IPS DF 6.9 (cell line): ENCODE measurements at regions not wholly inside any gene's neighbourhood (a gene's known extent, or its start where the extent isn't known, plus 50 kb on each side); places are given as distances from the start of the nearest gene placed in this dataset.

Experiments used
- DNase-seq: peaks from one replicate; pipeline ENCODE4 v3.0.0-alpha.2; 2013; ENCODE audit warnings: low read depth, low spot score
- H3K27ac ChIP-seq: one replicate; pipeline ENCODE4 v1.5.1; 2013; ENCODE audit warnings: low read length, control low read depth
- H3K27me3 ChIP-seq: 2 replicates; pipeline ENCODE4 v1.6.1; 2013; ENCODE audit warnings: mild to moderate bottlenecking, low read length; ENCODE audit not compliant: control insufficient read depth, insufficient read depth
- H3K36me3 ChIP-seq: 2 replicates; pipeline ENCODE4 v1.6.1; 2013; ENCODE audit warnings: low read length; ENCODE audit not compliant: control insufficient read depth, insufficient read depth
- H3K4me1 ChIP-seq: 2 replicates; pipeline ENCODE4 v1.6.1; 2013; ENCODE audit warnings: low read length; ENCODE audit not compliant: control insufficient read depth, insufficient read depth
- H3K4me3 ChIP-seq: 2 replicates; pipeline ENCODE4 v1.5.1; 2013; ENCODE audit warnings: mild to moderate bottlenecking, low read length
- H3K9me3 ChIP-seq: 2 replicates; pipeline ENCODE4 v1.6.1; 2013; ENCODE audit warnings: low read length, inconsistent platforms; ENCODE audit not compliant: control insufficient read depth, insufficient read depth
- WGBS: extraction: QIAGEN DNeasy Blood & Tissue Kit; methylation state at CpG from one replicate; pipeline ENCODE4 v1.1.7; 2013; ENCODE audit warnings: mixed read lengths, missing lambda C conversion rate; ENCODE audit not compliant: insufficient read length, insufficient coverage; 5-methylcytosine and 5-hydroxymethylcytosine counted together

DNA sequence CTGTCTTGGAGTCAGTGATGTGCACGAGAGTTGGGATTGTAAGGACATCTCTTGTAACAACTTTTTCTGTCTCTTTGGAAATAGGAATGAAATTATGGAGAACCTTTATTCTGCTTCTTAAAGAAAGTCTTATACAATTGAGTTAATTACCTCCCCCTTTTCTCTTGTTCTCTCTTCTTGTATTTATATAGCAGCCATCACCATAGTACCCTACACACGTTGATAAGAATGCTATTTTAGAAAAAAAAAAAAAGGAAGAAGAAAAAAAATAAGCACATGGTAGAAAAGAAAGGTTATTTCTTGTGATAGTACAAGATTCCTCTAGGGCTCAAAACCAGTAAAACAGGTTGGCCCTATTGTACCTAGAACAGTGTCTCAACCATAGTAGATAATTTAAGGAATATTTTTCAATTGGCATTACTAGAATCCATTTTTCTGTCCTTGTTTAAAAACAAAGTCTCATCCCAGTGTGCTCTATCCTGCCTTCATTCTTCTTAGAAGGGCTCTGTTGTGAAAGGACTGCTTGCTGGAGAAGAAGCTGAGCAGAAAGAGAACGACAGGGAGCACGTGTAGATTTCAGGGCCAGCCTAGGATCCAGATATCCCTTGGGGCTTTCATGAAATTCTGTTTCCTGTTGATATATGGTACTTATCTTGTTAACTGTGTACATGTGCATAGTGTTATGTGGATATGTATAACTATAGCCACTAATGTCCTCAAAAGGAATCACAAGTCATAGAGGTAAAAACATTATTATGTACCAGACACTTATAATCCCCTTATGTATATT, 392.3 kb upstream of the MEF2C start:
- H3K4me3 ChIP-seq: no peak overlapping the region
- H3K27ac ChIP-seq: no peak overlapping the region
- H3K4me1 ChIP-seq: no peaks in the 10 kb centered on the region
- DNase-seq: no peak
- no CpG with 5 or more reads among the region's 4 CpGs for WGBS
- no peaks in the 10 kb centered on the region for H3K36me3 ChIP-seq
- no peaks in the 10 kb centered on the region for H3K27me3 ChIP-seq
- no peaks in the 10 kb centered on the region for H3K9me3 ChIP-seq

GRCh38 chr5:89273289-89273688, 390.3 kb upstream of the MEF2C start:
- no peaks in the 10 kb centered on the region for H3K27me3 ChIP-seq
- H3K36me3 ChIP-seq: no peaks in the 10 kb centered on the region
- H3K27ac ChIP-seq: no peak overlapping the region
- H3K4me3 ChIP-seq: no peak overlapping the region
- DNase-seq: no peak
- H3K4me1 ChIP-seq: no peaks in the 10 kb centered on the region
- H3K9me3 ChIP-seq: no peaks in the 10 kb centered on the region
- no CpG with 5 or more reads among the region's 7 CpGs for WGBS

GRCh38 chr5:89270901-89271300, 387.9 kb upstream of the MEF2C start:
- WGBS: no CpG with 5 or more reads among the region's 5 CpGs
- Histone ChIP-seq H3K9me3 (no peaks in the 10 kb centered on the region), H3K4me3 (no peak overlapping the region), H3K27me3 (no peaks in the 10 kb centered on the region), H3K27ac (no peak overlapping the region), H3K4me1 (no peaks in the 10 kb centered on the region), H3K36me3 (no peaks in the 10 kb centered on the region)
- DNase-seq: no peak

DNA sequence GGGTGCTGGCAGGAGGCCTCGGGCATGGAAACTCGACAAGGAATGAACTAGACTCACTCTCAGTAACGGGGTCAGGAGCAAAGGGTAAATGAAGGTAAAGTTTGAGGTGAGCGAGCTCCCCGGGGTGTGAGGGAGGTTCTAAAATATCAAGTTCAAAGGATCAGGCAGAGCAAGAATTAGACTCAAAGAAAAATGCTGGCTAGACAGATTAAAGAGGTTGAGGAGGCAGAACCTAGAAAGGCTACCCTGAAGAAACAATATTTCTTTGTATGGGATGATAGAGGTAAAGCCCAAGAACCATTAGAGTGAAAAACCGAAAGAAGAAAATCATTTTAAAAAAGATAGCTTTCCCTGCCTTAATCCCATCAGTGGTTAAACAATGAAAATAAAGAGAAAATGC, 386.7 kb upstream of the MEF2C start:
- no peaks in the 10 kb centered on the region for H3K9me3 ChIP-seq
- WGBS: no CpG with 5 or more reads among the region's 6 CpGs
- no peak overlapping the region for H3K27ac ChIP-seq
- H3K36me3 ChIP-seq: no peaks in the 10 kb centered on the region
- no peaks in the 10 kb centered on the region for H3K4me1 ChIP-seq
- H3K27me3 ChIP-seq: no peaks in the 10 kb centered on the region
- H3K4me3 ChIP-seq: no peak overlapping the region
- DNase-seq: no peak

DNA sequence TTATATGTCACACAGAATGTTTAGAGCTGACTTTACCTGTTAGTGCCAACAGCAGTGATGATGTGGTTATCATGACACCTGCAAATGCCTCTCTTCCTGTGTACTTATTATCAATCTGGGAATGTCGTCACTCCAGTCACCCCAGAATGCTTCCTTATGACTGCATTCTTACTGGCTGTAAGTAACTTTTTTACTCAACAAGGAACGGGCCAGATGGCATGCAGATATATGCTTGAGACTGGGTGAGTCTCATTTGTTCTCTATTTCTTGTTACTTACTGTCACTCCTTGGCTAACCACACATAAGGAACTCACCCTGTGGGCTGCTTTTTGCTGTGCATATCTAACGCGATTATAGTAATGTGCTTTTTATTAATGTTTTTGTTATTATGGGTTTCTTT, 385.5 kb upstream of the MEF2C start:
- no peaks in the 10 kb centered on the region for H3K36me3 ChIP-seq
- no peaks in the 10 kb centered on the region for H3K27me3 ChIP-seq
- no peak overlapping the region for H3K4me3 ChIP-seq
- H3K9me3 ChIP-seq: no peaks in the 10 kb centered on the region
- no peak for DNase-seq
- no peak overlapping the region for H3K27ac ChIP-seq
- no CpG with 5 or more reads among the region's 4 CpGs for WGBS
- H3K4me1 ChIP-seq: no peaks in the 10 kb centered on the region

DNA sequence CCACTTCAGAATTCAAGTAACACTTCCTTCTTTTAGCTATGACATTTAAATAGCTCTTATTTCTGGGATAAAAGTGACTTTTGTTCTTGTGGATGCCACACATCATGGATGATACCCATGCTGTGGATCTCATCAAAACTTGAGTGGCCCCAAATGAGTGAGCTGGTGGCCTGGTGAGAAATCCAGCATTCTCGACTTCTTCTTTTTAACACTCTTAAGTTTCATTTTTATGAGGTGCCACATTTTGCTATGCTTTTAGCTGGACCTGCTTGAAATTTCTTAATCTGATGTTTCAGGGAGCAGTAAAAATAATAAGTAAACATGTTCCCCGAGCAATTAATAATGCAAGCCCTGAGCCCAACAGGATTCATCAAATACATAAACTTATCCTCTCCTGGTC, 384.8 kb upstream of the MEF2C start:
- Histone ChIP-seq H3K4me1 (no peaks in the 10 kb centered on the region), H3K27ac (no peak overlapping the region), H3K9me3 (no peaks in the 10 kb centered on the region), H3K36me3 (no peaks in the 10 kb centered on the region), H3K27me3 (no peaks in the 10 kb centered on the region), H3K4me3 (no peak overlapping the region)
- no peak for DNase-seq
- no CpG with 5 or more reads among the region's 2 CpGs for WGBS

DNA sequence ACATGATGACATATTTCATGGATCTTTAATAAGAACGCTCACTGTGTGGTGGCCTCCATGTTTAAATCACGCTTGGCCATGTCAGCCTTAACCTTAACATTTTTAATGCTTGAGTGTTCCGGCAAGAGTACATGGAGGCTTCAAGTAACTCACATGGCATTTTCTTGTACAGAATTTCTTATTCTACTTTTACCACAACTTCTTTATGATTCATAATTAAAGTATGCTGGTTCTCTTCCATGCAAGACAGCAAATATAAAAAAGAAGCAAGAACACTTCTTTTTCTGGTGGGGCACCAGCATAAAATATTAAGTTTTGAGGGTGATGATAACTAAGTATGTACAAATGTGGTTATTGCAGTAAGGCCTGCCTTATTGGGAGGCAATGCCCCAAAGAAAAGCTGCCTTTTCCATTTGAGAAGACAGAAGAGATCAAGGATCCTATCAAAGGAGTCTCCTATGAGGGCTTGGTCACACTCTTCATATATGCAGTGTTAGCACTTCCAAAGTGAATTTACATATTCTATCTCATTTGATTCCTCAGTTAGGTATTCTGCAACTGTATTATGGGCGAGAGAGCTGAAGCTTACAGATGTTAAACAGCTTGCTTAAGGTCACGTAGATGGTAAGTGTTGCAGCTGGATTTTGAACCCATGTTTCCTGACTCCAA, 382.7 kb upstream of the MEF2C start:
- no CpG with 5 or more reads among the region's 5 CpGs for WGBS
- H3K27me3 ChIP-seq: no peaks in the 10 kb centered on the region
- no peaks in the 10 kb centered on the region for H3K36me3 ChIP-seq
- no peak for DNase-seq
- H3K4me3 ChIP-seq: no peak overlapping the region
- no peak overlapping the region for H3K27ac ChIP-seq
- H3K9me3 ChIP-seq: no peaks in the 10 kb centered on the region
- no peaks in the 10 kb centered on the region for H3K4me1 ChIP-seq

DNA sequence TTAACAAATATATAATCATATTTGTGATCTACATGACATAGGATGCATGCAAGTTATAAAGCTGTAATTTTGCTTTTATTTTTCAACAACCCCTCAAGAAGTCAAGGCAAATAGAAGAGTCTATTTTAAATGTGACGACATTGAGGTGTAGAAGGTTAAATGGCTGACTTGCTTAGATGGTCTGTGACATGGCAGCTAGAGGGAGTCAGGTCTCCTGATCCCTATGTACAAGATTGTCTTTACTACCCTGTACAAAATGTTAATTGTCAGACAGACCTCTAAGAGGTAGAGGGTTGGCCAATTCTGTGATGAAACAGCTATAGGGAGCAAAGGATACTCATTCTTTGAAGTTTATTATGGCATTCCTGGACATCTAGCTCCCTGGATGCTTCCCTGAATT, 380.9 kb upstream of the MEF2C start:
- H3K27me3 ChIP-seq: no peaks in the 10 kb centered on the region
- H3K36me3 ChIP-seq: no peaks in the 10 kb centered on the region
- no peaks in the 10 kb centered on the region for H3K9me3 ChIP-seq
- no CpG with 5 or more reads among the region's 1 CpG for WGBS
- no peaks in the 10 kb centered on the region for H3K4me1 ChIP-seq
- H3K27ac ChIP-seq: no peak overlapping the region
- H3K4me3 ChIP-seq: no peak overlapping the region
- no peak for DNase-seq

DNA sequence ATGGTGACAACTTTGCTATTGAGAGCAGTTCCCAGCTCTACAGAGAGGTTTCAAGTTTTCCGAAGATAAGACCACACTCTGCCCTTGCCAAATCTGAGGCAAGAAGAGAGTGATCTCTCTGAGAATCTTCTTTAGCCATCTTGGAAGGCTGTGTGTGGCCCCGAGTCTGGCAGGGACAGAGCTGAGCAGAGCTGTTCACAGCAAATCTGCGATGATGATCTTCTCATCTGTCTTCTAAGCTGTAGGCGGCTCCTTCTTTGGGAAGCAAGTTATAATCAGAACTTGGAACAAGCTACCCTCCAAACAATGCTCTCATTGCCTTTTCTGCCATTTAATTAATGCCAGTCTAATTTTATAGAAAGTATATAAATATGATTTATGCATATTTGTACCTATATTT, 379.0 kb upstream of the MEF2C start:
- Histone ChIP-seq H3K27me3 (no peaks in the 10 kb centered on the region), H3K9me3 (no peaks in the 10 kb centered on the region), H3K36me3 (no peaks in the 10 kb centered on the region), H3K27ac (no peak overlapping the region), H3K4me3 (no peak overlapping the region), H3K4me1 (no peaks in the 10 kb centered on the region)
- DNase-seq: no peak
- no CpG with 5 or more reads among the region's 4 CpGs for WGBS

DNA sequence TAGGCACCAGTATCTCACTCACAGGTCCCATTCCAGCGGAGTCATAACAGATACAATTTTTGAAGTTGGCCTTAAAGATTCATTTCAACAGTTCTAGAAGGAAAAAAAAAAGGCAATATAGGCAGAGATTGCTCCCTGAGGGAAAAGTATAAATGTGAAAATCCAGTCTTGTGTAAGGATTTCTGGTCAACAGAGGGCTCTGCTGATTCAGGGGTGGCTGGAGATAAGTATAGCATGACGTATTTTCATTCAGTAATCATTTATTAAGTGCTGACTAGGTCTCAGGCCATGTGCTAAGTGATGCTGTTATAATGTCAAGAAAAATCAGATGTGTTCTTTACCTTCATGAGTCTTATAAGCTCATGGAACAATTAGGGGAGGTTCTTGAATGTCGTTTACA, 377.3 kb upstream of the MEF2C start:
- Histone ChIP-seq H3K36me3 (no peaks in the 10 kb centered on the region), H3K4me3 (no peak overlapping the region), H3K27me3 (no peaks in the 10 kb centered on the region), H3K9me3 (no peaks in the 10 kb centered on the region), H3K27ac (no peak overlapping the region), H3K4me1 (no peaks in the 10 kb centered on the region)
- no CpG with 5 or more reads among the region's 3 CpGs for WGBS
- DNase-seq: no peak
